B cell (primary cell): ENCODE measurements at regions not wholly inside any gene's neighbourhood (a gene's known extent, or its start where the extent isn't known, plus 50 kb on each side); places are given as distances from the start of the nearest gene placed in this dataset.

Source experiments
- ATAC-seq: fragments of 200-7000 bp; cut with Tn5 transposase; one replicate; pipeline ENCODE4 v1.10.0; 2021; ENCODE audit warnings: low read depth, mild to moderate bottlenecking, moderate number of reproducible peaks, moderate library complexity
- CTCF ChIA-PET: fragments of 350-600 bp; sonication (Branson Sonifier 250); formaldehyde crosslinking; loops from one replicate; lab custom pipeline; 2021; ENCODE audit warnings: antibody characterized with exemption, inconsistent platforms; lab: Charles Lee
- POLR2A ChIA-PET: fragments of 350-600 bp; sonication (Branson Sonifier 250); formaldehyde crosslinking; loops from one replicate; lab custom pipeline; 2021; ENCODE audit warnings: antibody characterized with exemption; lab: Charles Lee
- DNase-seq: peaks from one replicate; pipeline ENCODE4 v3.0.0; 2013
- H2AFZ ChIP-seq: 2 replicates; pipeline ENCODE4 v1.6.1; 2012; ENCODE audit warnings: mild to moderate bottlenecking, low read depth, low read length; ENCODE audit not compliant: insufficient read depth, poor library complexity, severe bottlenecking
- H3K27ac ChIP-seq, 2 donors: 1 replicate in 1 of 2; 2 replicates in 1 of 2; pipeline ENCODE4 v1.5.1; 2012 to 2013; ENCODE audit warnings: low read length in 2 of 2, mild to moderate bottlenecking in 2 of 2, moderate library complexity in 1 of 2
- H3K27me3 ChIP-seq, 4 experiments: fragments of 200-600 bp in 1 of 4; sonication (generic) in 1 of 4; replicated peaks in 1 of 4; 1 replicate in 2 of 4; 2 replicates in 2 of 4; pipeline versions ENCODE4 v1.6.1 to v1.7.0; 2013 to 2016; ENCODE audit warnings: low read length in 3 of 4, mild to moderate bottlenecking in 2 of 4, mixed read lengths in 1 of 4, moderate library complexity in 1 of 4; ENCODE audit not compliant: insufficient read depth in 4 of 4, control insufficient read depth in 3 of 4; ENCODE audit errors: control extremely low read depth in 1 of 4
- H3K36me3 ChIP-seq, 2 experiments: replicated peaks in 1 of 2; 1 replicate in 1 of 2; 2 replicates in 1 of 2; pipeline versions ENCODE4 v1.6.1 to v1.7.1; 2013; ENCODE audit warnings: low read length in 1 of 2; ENCODE audit not compliant: insufficient read depth in 2 of 2, control insufficient read depth in 1 of 2; ENCODE audit errors: control extremely low read depth in 1 of 2, extremely low read depth in 1 of 2
- H3K4me1 ChIP-seq, 2 donors: fragments of 200-600 bp in 1 of 2; sonication (generic) in 1 of 2; 1 replicate in 1 of 2; 2 replicates in 1 of 2; pipeline versions ENCODE4 v1.5.1 to v1.6.1; 2013 to 2017; ENCODE audit warnings: low read length in 2 of 2; ENCODE audit not compliant: control insufficient read depth in 2 of 2, insufficient read depth in 2 of 2
- H3K4me2 ChIP-seq: replicated peaks from 2 replicates; pipeline ENCODE3; 2012; ENCODE audit warnings: mild to moderate bottlenecking, low read depth, low read length; ENCODE audit not compliant: poor library complexity, severe bottlenecking
- H3K4me3 ChIP-seq, 5 experiments: fragments of 200-600 bp in 1 of 5; sonication (generic) in 1 of 5; 1 replicate in 3 of 5; 2 replicates in 2 of 5; pipeline versions ENCODE4 v1.5.1 to v1.7.0; 2011 to 2016; ENCODE audit warnings: low read length in 4 of 5, mild to moderate bottlenecking in 4 of 5, low read depth in 2 of 5, control low read depth in 1 of 5, moderate library complexity in 1 of 5; ENCODE audit not compliant: insufficient read depth in 1 of 5; ENCODE audit errors: control extremely low read depth in 1 of 5, extremely low read depth in 1 of 5
- H3K79me2 ChIP-seq: fragments of 200-600 bp; sonication (generic); one replicate; pipeline ENCODE4 v1.6.0; 2016; ENCODE audit warnings: low read length; ENCODE audit not compliant: control insufficient read depth, insufficient read depth
- H3K9ac ChIP-seq: fragments of 200-600 bp; sonication (generic); 2 replicates; pipeline ENCODE4 v1.6.1; 2017; ENCODE audit warnings: mild to moderate bottlenecking, low read length, moderate library complexity
- H3K9me3 ChIP-seq, 3 donors: one replicate each; pipeline versions ENCODE4 v1.6.1 to v1.7.1; 2013; ENCODE audit warnings: low read length in 2 of 3; ENCODE audit not compliant: control insufficient read depth in 2 of 3, insufficient read depth in 1 of 3; ENCODE audit errors: control extremely low read depth in 1 of 3
- H4K20me1 ChIP-seq: 2 replicates; pipeline ENCODE4 v1.6.0; 2012; ENCODE audit warnings: mild to moderate bottlenecking, low read length; ENCODE audit not compliant: insufficient read depth, control insufficient read depth, poor library complexity, severe bottlenecking
- H3K27ac Mint-ChIP-seq: one replicate; pipeline ENCODE4 v1.8.0; 2021; ENCODE audit warnings: mixed read lengths
- H3K27me3 Mint-ChIP-seq: one replicate; pipeline ENCODE4 v1.8.0; 2021; ENCODE audit warnings: mixed read lengths
- H3K4me1 Mint-ChIP-seq: one replicate; pipeline ENCODE4 v1.8.0; 2021; ENCODE audit warnings: mixed read lengths
- H3K4me3 Mint-ChIP-seq: one replicate; pipeline ENCODE4 v1.8.0; 2021; ENCODE audit warnings: mixed read lengths
- H3K9me3 Mint-ChIP-seq: one replicate; pipeline ENCODE4 v1.8.0; 2022; ENCODE audit warnings: mixed read lengths; ENCODE audit not compliant: insufficient read depth
- CTCF ChIP-seq: fragments of 200-600 bp; IDR thresholded peaks from one replicate; pipeline ENCODE4 v1.8.0; 2022; ENCODE audit warnings: antibody characterized with exemption, mild to moderate bottlenecking
- EZH2 ChIP-seq: IDR thresholded peaks from 2 replicates; pipeline ENCODE4 v1.6.1; 2012; ENCODE audit warnings: borderline replicate concordance, low read depth, mild to moderate bottlenecking, moderate library complexity, low read length; ENCODE audit not compliant: insufficient read depth, poor library complexity, severe bottlenecking
- WGBS: methylation state at CpG from one replicate; pipeline ENCODE4 v1.1.5; 2013; ENCODE audit warnings: missing lambda C conversion rate; ENCODE audit not compliant: insufficient coverage; 5-methylcytosine and 5-hydroxymethylcytosine counted together
- intact Hi-C: fragments of 100-400 bp; cut with micrococcal nuclease; formaldehyde crosslinking; loops from one replicate; pipeline ENCODE4 v1.10.0; 2022

DNA sequence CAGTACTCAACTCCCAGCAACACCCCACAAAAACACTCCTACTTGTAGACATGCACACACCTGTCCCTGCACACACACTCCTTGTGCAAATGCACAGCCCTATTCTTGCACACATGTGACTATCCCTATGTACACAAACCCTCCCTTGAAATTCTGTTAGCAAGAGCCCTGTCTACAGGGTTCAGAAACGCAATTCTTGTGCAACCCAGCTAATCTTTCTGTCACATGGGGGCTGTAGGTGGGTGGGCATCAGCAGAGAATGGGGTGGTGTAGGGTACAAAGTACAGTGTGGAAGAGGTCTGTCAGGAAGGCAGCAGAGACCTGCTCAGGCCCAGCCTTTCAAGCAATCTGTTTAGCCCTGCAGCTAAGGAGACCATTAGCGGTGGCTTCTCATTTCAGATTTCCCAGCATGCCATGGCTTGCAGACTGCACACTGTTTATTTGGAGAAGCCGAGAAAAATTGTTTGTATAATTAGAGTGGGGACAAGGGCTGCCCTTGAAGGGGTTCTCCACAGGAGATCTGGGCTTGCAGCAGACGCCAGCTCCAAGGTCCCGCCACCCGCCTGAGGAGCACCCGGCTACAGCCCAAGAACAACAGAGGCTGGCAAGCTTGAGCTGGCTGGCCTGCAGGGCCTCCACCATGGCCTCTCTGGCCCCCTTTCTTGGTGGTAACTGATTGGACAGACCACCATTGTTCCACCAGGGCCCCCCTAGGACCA is 144.0 kb upstream of the PJA1 start:
- Mint-ChIP-seq H3K9me3 (no peaks in the 10 kb centered on the region), H3K4me1 (no peaks in the 10 kb centered on the region), H3K4me3 (no peak overlapping the region), H3K27me3 (peaks cover 8% of the 10 kb centered on the region), H3K27ac (no peak overlapping the region)
- Histone ChIP-seq H3K4me3 (no peak overlapping the region), H2AFZ (no peak overlapping the region), H3K27ac (no peak overlapping the region), H3K9me3 (no peaks in the 10 kb centered on the region), H3K4me2 (no peak overlapping the region), H4K20me1 (no peaks in the 10 kb centered on the region), H3K27me3 (no peaks in the 10 kb centered on the region), H3K79me2 (no peaks in the 10 kb centered on the region), H3K36me3 (no peaks in the 10 kb centered on the region), H3K4me1 (no peaks in the 10 kb centered on the region), H3K9ac (no peak overlapping the region)
- POLR2A ChIA-PET: no interaction called here
- 96% methylated on average over 4 of the region's 7 CpGs for WGBS
- intact Hi-C loops: no loop called here
- no peak for TF ChIP-seq CTCF
- no peak for TF ChIP-seq EZH2
- no peak for ATAC-seq
- CTCF ChIA-PET: no interaction called here
- no peak for DNase-seq

- H3K79me2 ChIP-seq: no peaks in the 10 kb centered on the region
- no peaks in the 10 kb centered on the region for H3K4me1 ChIP-seq
- 80% methylated on average over 1 of the region's 10 CpGs for WGBS
- H3K27ac ChIP-seq: no peak overlapping the region
- no peak overlapping the region for H3K4me2 ChIP-seq
- Mint-ChIP-seq H3K4me1 (no peaks in the 10 kb centered on the region), H3K27me3 (peaks cover 11% of the 10 kb centered on the region), H3K9me3 (no peaks in the 10 kb centered on the region), H3K27ac (no peak overlapping the region), H3K4me3 (no peak overlapping the region)
- H4K20me1 ChIP-seq: no peaks in the 10 kb centered on the region
- H3K4me3 ChIP-seq: no peak overlapping the region
- no peaks in the 10 kb centered on the region for H3K36me3 ChIP-seq
- no peak overlapping the region for H2AFZ ChIP-seq
- TF ChIP-seq CTCF (no peak), EZH2 (no peak)
- ChIA-PET POLR2A (no interaction called here), CTCF (no interaction called here)
- no peak for ATAC-seq
- peaks cover 0 to 3% (median 0%) of the 10 kb centered on the region in 4 experiments for H3K27me3 ChIP-seq
- no peak for DNase-seq
- intact Hi-C loops: no loop called here
- H3K9ac ChIP-seq: no peak overlapping the region
- H3K9me3 ChIP-seq: no peaks in the 10 kb centered on the region
Measured at GRCh38 chrX:69307756-69308155, 142.5 kb upstream of the PJA1 start.
